SK-N-SH (cell line): ENCODE measurements at regions not wholly inside any gene's neighbourhood (a gene's known extent, or its start where the extent isn't known, plus 50 kb on each side); places are given as distances from the start of the nearest gene placed in this dataset.

Experiments
- CTCF ChIA-PET: fragments of 300-600, 350-600 bp; formaldehyde crosslinking; extraction: SDS; loops from one replicate; lab custom pipeline; 2021; lab: Yijun Ruan, JAX
- POLR2A ChIA-PET: fragments of 350-600 bp; sonication (Branson Sonifier 250); formaldehyde crosslinking; extraction: SDS; loops from one replicate; lab custom pipeline; 2020; ENCODE audit warnings: antibody characterized with exemption, inconsistent platforms; lab: Yijun Ruan, JAX
- DNase-seq: peaks from one replicate; pipeline ENCODE4 v3.0.0; 2012
- H2AFZ ChIP-seq: fragments of 200-600 bp; sonication (generic); 2 replicates; pipeline ENCODE4 v1.8.1; 2016; ENCODE audit warnings: antibody characterized with exemption, mild to moderate bottlenecking, low read depth
- H3F3A ChIP-seq: fragments of 200-600 bp; sonication (generic); replicated peaks from 2 replicates; pipeline ENCODE3; 2016; ENCODE audit warnings: antibody characterized with exemption, mild to moderate bottlenecking; ENCODE audit not compliant: insufficient read depth
- H3K27ac ChIP-seq, 2 experiments: fragments of 200-500 bp in 1 of 2; fragments of 200-600 bp in 1 of 2; sonication (Bioruptor generic) in 1 of 2; sonication (generic), shearing (Covaris generic) in 1 of 2; 2 replicates each; pipeline versions ENCODE4 v1.5.1 to v1.6.1; 2014 to 2016; ENCODE audit warnings: low read depth in 2 of 2, inconsistent platforms in 1 of 2, low read length in 1 of 2, mild to moderate bottlenecking in 1 of 2, mixed read lengths in 1 of 2
- H3K27me3 ChIP-seq: fragments of 200-600 bp; sonication (generic), shearing (Covaris generic); 2 replicates; pipeline ENCODE4 v1.6.1; 2016; ENCODE audit warnings: mixed run types; ENCODE audit not compliant: insufficient read depth
- H3K36me3 ChIP-seq, 2 experiments: fragments of 200-500 bp in 1 of 2; fragments of 200-600 bp in 1 of 2; sonication (Bioruptor generic) in 1 of 2; sonication (generic) in 1 of 2; replicated peaks in 1 of 2; 2 replicates each; pipeline versions ENCODE3 to v1.5.1; 2014 to 2016; ENCODE audit warnings: low read length in 1 of 2, mild to moderate bottlenecking in 1 of 2; ENCODE audit not compliant: insufficient read depth in 2 of 2, control insufficient read depth in 1 of 2
- H3K4me1 ChIP-seq, 2 experiments: fragments of 200-500 bp in 1 of 2; fragments of 200-600 bp in 1 of 2; sonication (Bioruptor generic) in 1 of 2; sonication (generic), shearing (Covaris generic) in 1 of 2; 2 replicates each; pipeline versions ENCODE4 v1.5.1 to v1.6.1; 2014 to 2016; ENCODE audit warnings: low read depth in 1 of 2, low read length in 1 of 2, mixed run types in 1 of 2; ENCODE audit not compliant: insufficient read depth in 2 of 2, control insufficient read depth in 1 of 2
- H3K4me2 ChIP-seq: fragments of 200-600 bp; sonication (generic), shearing (Covaris generic); 2 replicates; pipeline ENCODE4 v1.6.1; 2017; ENCODE audit warnings: mixed run types
- H3K4me3 ChIP-seq, 2 experiments: fragments of 200-500 bp in 1 of 2; fragments of 200-600 bp in 1 of 2; sonication (Bioruptor generic) in 1 of 2; sonication (generic), shearing (Covaris generic) in 1 of 2; 2 replicates each; pipeline versions ENCODE4 v1.5.1 to v1.8.1; 2014 to 2016; ENCODE audit warnings: low read depth in 2 of 2, inconsistent platforms in 1 of 2, low read length in 1 of 2, mild to moderate bottlenecking in 1 of 2, mixed read lengths in 1 of 2, moderate library complexity in 1 of 2
- H3K79me2 ChIP-seq: fragments of 200-600 bp; sonication (generic); 2 replicates; pipeline ENCODE4 v1.8.1; 2017; ENCODE audit warnings: mild to moderate bottlenecking; ENCODE audit not compliant: insufficient read depth
- H3K9ac ChIP-seq: fragments of 200-600 bp; sonication (generic); 2 replicates; pipeline ENCODE4 v1.6.1; 2017; ENCODE audit warnings: mixed run types
- H3K9me2 ChIP-seq: fragments of 200-600 bp; sonication (generic); 2 replicates; pipeline ENCODE4 v1.6.1; 2017; ENCODE audit warnings: mixed run types
- H3K9me3 ChIP-seq: fragments of 200-600 bp; sonication (generic); 2 replicates; pipeline ENCODE4 v1.6.1; 2017; ENCODE audit warnings: mixed run types, mild to moderate bottlenecking, moderate library complexity
- H4K20me1 ChIP-seq: fragments of 200-600 bp; sonication (generic); 2 replicates; pipeline ENCODE4 v1.6.1; 2017; ENCODE audit warnings: mild to moderate bottlenecking, mixed run types; ENCODE audit not compliant: insufficient read depth
- CTCF ChIP-seq: fragments of 200-600 bp; sonication (generic); IDR thresholded peaks from 2 replicates; pipeline ENCODE4 v1.6.1; 2017; ENCODE audit warnings: antibody characterized with exemption, mild to moderate bottlenecking, moderate library complexity
- ELF1 ChIP-seq: IDR thresholded peaks from 2 replicates; pipeline ENCODE4 v1.4.0; 2012
- EP300 ChIP-seq, 2 experiments: IDR thresholded peaks; 2 replicates each; pipeline versions ENCODE4 v1.4.0 to v1.6.1; 2012; ENCODE audit warnings: borderline replicate concordance in 1 of 2, low read depth in 1 of 2, low read length in 1 of 2
- FOSL2 ChIP-seq: IDR thresholded peaks from 2 replicates; pipeline ENCODE4 v1.4.0; 2012; ENCODE audit warnings: low read depth, mild to moderate bottlenecking, moderate library complexity, borderline replicate concordance
- FOXJ3 ChIP-seq: sonication (generic); formaldehyde crosslinking; IDR thresholded peaks from 2 replicates; pipeline ENCODE4 v1.5.1; 2020; ENCODE audit warnings: mild to moderate bottlenecking, missing genetic modification reagents
- GATA2 ChIP-seq: sonication (generic); formaldehyde crosslinking; IDR thresholded peaks from 2 replicates; pipeline ENCODE4 v1.5.0; 2020; ENCODE audit warnings: mild to moderate bottlenecking, missing genetic modification reagents
- JUND ChIP-seq: IDR thresholded peaks from 2 replicates; pipeline ENCODE4 v1.4.0; 2012
- MAX ChIP-seq: IDR thresholded peaks from 2 replicates; pipeline ENCODE4 v1.4.0; 2012; ENCODE audit warnings: low read depth
- MXI1 ChIP-seq: IDR thresholded peaks from 2 replicates; pipeline ENCODE4 v1.6.1; 2012; ENCODE audit warnings: mild to moderate bottlenecking, low read depth, low read length, improper control_type of control experiment
- NRF1 ChIP-seq: IDR thresholded peaks from 2 replicates; pipeline ENCODE4 v1.6.1; 2012; ENCODE audit warnings: low read depth, mild to moderate bottlenecking, low read length
- PBX3 ChIP-seq: IDR thresholded peaks from 2 replicates; pipeline ENCODE4; 2012
- RAD21 ChIP-seq: IDR thresholded peaks from 2 replicates; pipeline ENCODE4 v1.6.1; 2012; ENCODE audit warnings: mild to moderate bottlenecking, low read length
- RFX5 ChIP-seq: IDR thresholded peaks from 2 replicates; pipeline ENCODE4 v1.6.1; 2012; ENCODE audit warnings: mild to moderate bottlenecking, improper control_type of control experiment, low read length
- SMC3 ChIP-seq: IDR thresholded peaks from 2 replicates; pipeline ENCODE4 v1.6.1; 2012; ENCODE audit warnings: low read depth, low read length, improper control_type of control experiment
- TAF1 ChIP-seq: IDR thresholded peaks from 2 replicates; pipeline ENCODE4 v1.6.1; 2012; ENCODE audit warnings: low read depth, mild to moderate bottlenecking, low read length, moderate library complexity, borderline replicate concordance
- TCF12 ChIP-seq: IDR thresholded peaks from 2 replicates; pipeline ENCODE4 v1.4.0; 2012
- TEAD4 ChIP-seq: IDR thresholded peaks from 2 replicates; pipeline ENCODE4 v1.4.0; 2012; ENCODE audit warnings: mild to moderate bottlenecking, borderline replicate concordance; ENCODE audit not compliant: insufficient read depth
- USF1 ChIP-seq: IDR thresholded peaks from 2 replicates; pipeline ENCODE4 v1.4.0; 2012; ENCODE audit warnings: low read depth, borderline replicate concordance
- YY1 ChIP-seq: IDR thresholded peaks from 2 replicates; pipeline ENCODE4 v1.4.0; 2012; ENCODE audit warnings: low read depth, mild to moderate bottlenecking

GRCh38 chr13:37492741-37493514 is 105.6 kb downstream of the POSTN start (continued):
- TF ChIP-seq PBX3 (peak; percentile 52), JUND (peak; percentile 30; the same call in 1 of the 2 replicates)

- Histone ChIP-seq H3K36me3 (no peaks in the 10 kb centered on the region), H3F3A (peaks cover 65% of the 10 kb centered on the region), H3K79me2 (no peaks in the 10 kb centered on the region), H3K4me2 (peak overlapping the region; percentile 8; the same call in 1 of the 2 replicates), H2AFZ (no peak overlapping the region), H3K27ac (peak overlapping the region; percentile 85 to 87; a peak in 3 of 4 replicates), H3K27me3 (no peaks in the 10 kb centered on the region), H3K4me1 (no peaks in the 10 kb centered on the region; a peak in 1 of 4 replicates), H3K9me3 (no peaks in the 10 kb centered on the region), H3K9me2 (no peaks in the 10 kb centered on the region), H4K20me1 (no peaks in the 10 kb centered on the region), H3K9ac (peak overlapping the region; percentile 43; the same call in 1 of the 2 replicates), H3K4me3 (0 out of 4 replicates have a peak overlapping the region, but pooled peaks of 1 of the 2 experiments have one; percentile 14)
- POLR2A ChIA-PET: no interaction called here
- CTCF ChIA-PET: interaction anchor here (0.6 kb wide), 1 partner anchor 39 kb away, joined by 3 read pairs; no protein-coding TSS in a partner anchor
- no peak for DNase-seq
- no peak for TF ChIP-seq ELF1
- TF ChIP-seq MXI1: no peak
- TF ChIP-seq TAF1: no peak
- no peak for TF ChIP-seq GATA2 (CRISPR knock-in tag)
- TF ChIP-seq SMC3: no peak
- no peak for TF ChIP-seq YY1
- TF ChIP-seq NRF1: no peak
- no peak for TF ChIP-seq JUND
- no peak for TF ChIP-seq RAD21
- TF ChIP-seq CTCF: no peak
- TF ChIP-seq MAX: no peak
- no peak for TF ChIP-seq TCF12
- TF ChIP-seq FOSL2: no peak
- no peak for TF ChIP-seq RFX5
- no peak for TF ChIP-seq EP300 (IDR thresholded peaks at IDR 0.05; ENCODE audit: borderline replicate concordance in 1 of 2, low read depth in 1 of 2, low read length in 1 of 2)
- TF ChIP-seq USF1: no peak
- no peak for TF ChIP-seq FOXJ3 (CRISPR knock-in tag)
- no peak for TF ChIP-seq TEAD4
These were observed 106.5 kb downstream of the POSTN start for GRCh38 chr13:37492075-37492474.
